Lower lobe of right lung (tissue), 2 donors: ENCODE measurements at regions not wholly inside any gene's neighbourhood (a gene's known extent, or its start where the extent isn't known, plus 50 kb on each side); places are given as distances from the start of the nearest gene placed in this dataset.

ENCODE experiments used
- ATAC-seq, 2 donors: fragments of 200-7000 bp; cut with Tn5 transposase; one replicate each; pipeline ENCODE4 v1.9.1; 2020 to 2022; ENCODE audit warnings: mild to moderate bottlenecking in 2 of 2, moderate library complexity in 2 of 2
- DNase-seq: peaks from one replicate; pipeline ENCODE4 v3.0.0-alpha.2; 2020
- H3K27ac ChIP-seq: fragments of 200-600 bp; one replicate; pipeline ENCODE4 v1.8.0; 2022
- H3K27me3 ChIP-seq: fragments of 200-600 bp; one replicate; pipeline ENCODE4 v1.8.0; 2022; ENCODE audit warnings: low read depth
- H3K36me3 ChIP-seq: fragments of 200-600 bp; one replicate; pipeline ENCODE4 v1.8.0; 2022; ENCODE audit warnings: mild to moderate bottlenecking
- H3K4me1 ChIP-seq: fragments of 200-600 bp; one replicate; pipeline ENCODE4 v1.8.0; 2022
- H3K4me3 ChIP-seq: fragments of 200-600 bp; one replicate; pipeline ENCODE4 v1.8.0; 2022; ENCODE audit warnings: mild to moderate bottlenecking
- H3K9me3 ChIP-seq: fragments of 200-600 bp; one replicate; pipeline ENCODE4 v1.8.0; 2022
- intact Hi-C: fragments of 100-400 bp; cut with DNase I; formaldehyde crosslinking; loops from one replicate; pipeline ENCODE4 v1.11.0; 2022
- TF ChIP-seq, protein P1 (sequence below): fragments of 200-600 bp; IDR thresholded peaks from one replicate; pipeline ENCODE4 v1.8.0; 2022; ENCODE audit warnings: antibody characterized with exemption, mild to moderate bottlenecking
- donor health status: DM: no; HTN: yes; CAD: no; lungs with severe emphysema.

GRCh38 chr7:125675169-125675568, 745.5 kb upstream of the POT1 start:
- Histone ChIP-seq H3K36me3 (no peaks in the 10 kb centered on the region), H3K27me3 (no peaks in the 10 kb centered on the region), H3K27ac (no peak overlapping the region), H3K9me3 (no peaks in the 10 kb centered on the region), H3K4me1 (no peaks in the 10 kb centered on the region), H3K4me3 (no peak overlapping the region)
- intact Hi-C loops, result no loop called here
- DNase-seq, result no peak
- no peak for ATAC-seq
- TF ChIP-seq, protein P1, sequence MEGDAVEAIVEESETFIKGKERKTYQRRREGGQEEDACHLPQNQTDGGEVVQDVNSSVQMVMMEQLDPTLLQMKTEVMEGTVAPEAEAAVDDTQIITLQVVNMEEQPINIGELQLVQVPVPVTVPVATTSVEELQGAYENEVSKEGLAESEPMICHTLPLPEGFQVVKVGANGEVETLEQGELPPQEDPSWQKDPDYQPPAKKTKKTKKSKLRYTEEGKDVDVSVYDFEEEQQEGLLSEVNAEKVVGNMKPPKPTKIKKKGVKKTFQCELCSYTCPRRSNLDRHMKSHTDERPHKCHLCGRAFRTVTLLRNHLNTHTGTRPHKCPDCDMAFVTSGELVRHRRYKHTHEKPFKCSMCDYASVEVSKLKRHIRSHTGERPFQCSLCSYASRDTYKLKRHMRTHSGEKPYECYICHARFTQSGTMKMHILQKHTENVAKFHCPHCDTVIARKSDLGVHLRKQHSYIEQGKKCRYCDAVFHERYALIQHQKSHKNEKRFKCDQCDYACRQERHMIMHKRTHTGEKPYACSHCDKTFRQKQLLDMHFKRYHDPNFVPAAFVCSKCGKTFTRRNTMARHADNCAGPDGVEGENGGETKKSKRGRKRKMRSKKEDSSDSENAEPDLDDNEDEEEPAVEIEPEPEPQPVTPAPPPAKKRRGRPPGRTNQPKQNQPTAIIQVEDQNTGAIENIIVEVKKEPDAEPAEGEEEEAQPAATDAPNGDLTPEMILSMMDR, result no peak

GRCh38 chr7:125670926-125671572, 741.4 kb upstream of the POT1 start:
- TF ChIP-seq, protein P1, result peak; percentile 46
- Histone ChIP-seq H3K27ac (no peak overlapping the region), H3K9me3 (no peaks in the 10 kb centered on the region), H3K36me3 (no peaks in the 10 kb centered on the region), H3K4me1 (no peaks in the 10 kb centered on the region), H3K4me3 (no peak overlapping the region), H3K27me3 (no peaks in the 10 kb centered on the region)
- DNase-seq (no peak), ATAC-seq (no peak)
- intact Hi-C loops, result no loop called here

DNA sequence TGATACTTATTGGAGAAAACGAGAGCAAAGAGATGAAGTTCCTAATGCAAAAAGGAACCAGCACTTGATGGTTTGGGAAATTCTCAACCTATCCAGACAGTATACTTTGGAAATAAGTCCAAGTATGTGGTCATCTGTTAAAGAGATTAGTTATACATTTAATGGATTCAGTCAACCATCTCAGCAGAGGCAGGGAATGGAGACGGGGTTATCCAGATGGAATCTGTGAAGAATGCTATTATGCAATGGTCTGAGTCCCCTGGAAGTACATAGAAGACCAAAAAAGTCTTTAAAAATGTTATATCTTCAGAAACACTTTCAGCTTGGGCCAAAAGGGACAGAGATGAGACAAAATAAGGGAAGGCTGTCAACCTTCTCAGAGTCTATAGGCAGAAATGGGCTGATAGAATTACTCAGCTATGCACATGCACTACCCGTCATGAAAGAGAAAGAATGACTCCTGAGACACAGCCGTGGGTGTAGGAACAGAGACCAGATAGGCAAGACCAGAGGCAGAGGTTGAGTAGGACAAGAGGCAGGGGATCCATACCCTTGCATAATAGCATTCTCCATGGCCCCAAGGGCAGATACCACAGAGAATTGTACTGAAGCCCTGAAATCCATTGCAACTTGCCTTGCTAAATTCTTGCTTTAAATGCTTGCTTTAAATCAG, 738.8 kb upstream of the POT1 start:
- DNase-seq (no peak), ATAC-seq (no peak)
- intact Hi-C loops, result no loop called here
- Histone ChIP-seq H3K36me3 (no peaks in the 10 kb centered on the region), H3K27me3 (no peaks in the 10 kb centered on the region), H3K4me1 (no peaks in the 10 kb centered on the region), H3K4me3 (no peak overlapping the region), H3K9me3 (no peaks in the 10 kb centered on the region), H3K27ac (no peak overlapping the region)
- TF ChIP-seq, protein P1, result no peak

DNA sequence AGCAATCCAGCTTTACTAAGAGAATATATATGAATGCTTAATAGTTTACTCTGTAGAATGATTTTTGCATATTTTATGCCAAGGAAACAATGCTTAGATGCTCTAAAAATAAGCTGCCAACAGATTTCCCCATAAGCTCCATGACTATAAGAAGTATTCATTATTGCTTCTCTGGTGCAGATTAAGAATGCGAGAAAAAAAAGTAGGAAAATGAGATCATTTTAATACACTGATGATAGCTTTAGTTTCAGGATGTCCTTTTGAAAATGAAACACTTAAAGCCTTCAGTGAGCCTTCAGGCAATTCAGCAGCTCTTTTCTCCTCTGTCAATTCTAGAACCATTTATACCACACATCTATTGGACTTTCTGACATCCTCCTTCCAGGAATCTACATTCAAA, 735.0 kb upstream of the POT1 start:
- Histone ChIP-seq H3K4me1 (no peaks in the 10 kb centered on the region), H3K27ac (no peak overlapping the region), H3K4me3 (no peak overlapping the region), H3K36me3 (no peaks in the 10 kb centered on the region), H3K9me3 (no peaks in the 10 kb centered on the region), H3K27me3 (no peaks in the 10 kb centered on the region)
- TF ChIP-seq, protein P1, result no peak
- no peak for DNase-seq
- ATAC-seq, result no peak
- intact Hi-C loops, result no loop called here

DNA sequence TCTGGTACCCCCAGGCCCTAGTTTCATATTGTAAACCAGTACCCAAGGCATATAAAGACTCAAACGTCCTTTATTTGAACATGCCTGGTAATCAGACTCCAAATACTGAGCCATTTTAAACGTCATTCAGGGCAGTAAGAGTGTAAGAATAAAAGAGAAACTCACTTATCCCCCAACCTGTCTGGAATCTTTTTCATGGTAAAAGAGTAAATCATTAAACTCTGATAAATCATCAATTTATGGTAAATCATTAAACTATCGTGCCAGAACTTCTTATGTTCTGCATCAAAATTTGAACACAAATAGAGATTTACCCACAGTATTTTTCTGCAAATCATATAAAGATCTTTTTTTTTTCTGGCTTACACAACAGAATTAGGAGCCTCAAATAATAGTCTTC, 734.3 kb upstream of the POT1 start:
- ATAC-seq, result no peak

More for the DNA sequence above, 734.3 kb upstream of the POT1 start:
- no peaks in the 10 kb centered on the region for H3K36me3 ChIP-seq
- H3K9me3 ChIP-seq, result no peaks in the 10 kb centered on the region
- TF ChIP-seq, protein P1, result no peak
- H3K27ac ChIP-seq, result no peak overlapping the region
- DNase-seq, result no peak
- no peak overlapping the region for H3K4me3 ChIP-seq
- intact Hi-C loops, result no loop called here
- H3K27me3 ChIP-seq, result no peaks in the 10 kb centered on the region
- H3K4me1 ChIP-seq, result no peaks in the 10 kb centered on the region
